HCT116 (cell line): ENCODE measurements at regions not wholly inside any gene's neighbourhood (a gene's known extent, or its start where the extent isn't known, plus 50 kb on each side); places are given as distances from the start of the nearest gene placed in this dataset.

Experiments
- ATAC-seq: fragments of 200-7000 bp; cut with Tn5 transposase; 2 replicates; pipeline ENCODE4 v1.9.1; 2020; ENCODE audit warnings: mild to moderate bottlenecking, moderate library complexity
- BruUV-seq: library from RNA; stranded (reverse); fragments of 400-500 nt; replicated peaks from 2 replicates; lab custom pipeline; 2021; lab: Mats Ljungman, UMichigan
- CTCF ChIA-PET: fragments of 300-600 bp; sonication (Branson Sonifier 250); formaldehyde crosslinking; loops from one replicate; lab custom pipeline; 2021; ENCODE audit warnings: antibody characterized with exemption; lab: Charles Lee
- POLR2A ChIA-PET: fragments of 300-600, 350-600 bp; sonication (Branson Sonifier 250); formaldehyde crosslinking; loops from one replicate; lab custom pipeline; 2021; ENCODE audit warnings: antibody characterized with exemption; lab: Charles Lee
- RAD21 ChIA-PET, 2 experiments: fragments of 300-600 bp; sonication (Branson Sonifier 250); formaldehyde crosslinking; loops; one replicate each; lab custom pipeline; 2023; ENCODE audit warnings: low total read pairs in 2 of 2; ENCODE audit not compliant: uncharacterized antibody in 2 of 2, unreplicated experiment in 2 of 2, low non-redundant PET in 1 of 2; lab: Charles Lee
- DNase-seq: peaks from one replicate; pipeline ENCODE4 v3.0.0-alpha.2; 2010; ENCODE audit warnings: low read depth, low spot score
- H2AFZ ChIP-seq: fragments of 200-600 bp; shearing (Covaris generic), sonication (generic); 2 replicates; pipeline ENCODE4 v1.6.1; 2017; ENCODE audit warnings: low read depth, mixed run types, mixed read lengths, antibody characterized with exemption, low read length; ENCODE audit not compliant: poor library complexity, severe bottlenecking
- H3K27ac ChIP-seq: 2 replicates; pipeline ENCODE4 v1.5.1; 2012; ENCODE audit warnings: low read depth, low read length
- H3K27me3 ChIP-seq: fragments of 200-600 bp; sonication (generic); 2 replicates; pipeline ENCODE4 v1.6.1; 2016; ENCODE audit warnings: mixed run types, low read length, mixed read lengths; ENCODE audit not compliant: insufficient read depth
- H3K36me3 ChIP-seq, 2 experiments: fragments of 200-500 bp in 1 of 2; fragments of 200-600 bp in 1 of 2; sonication (Bioruptor generic) in 1 of 2; sonication (generic) in 1 of 2; 2 replicates each; pipeline versions ENCODE4 v1.5.1 to v1.6.1; 2014 to 2016; ENCODE audit warnings: low read length in 2 of 2, inconsistent platforms in 1 of 2, mixed read lengths in 1 of 2, mixed run types in 1 of 2; ENCODE audit not compliant: insufficient read depth in 2 of 2, control insufficient read depth in 1 of 2
- H3K4me1 ChIP-seq, 2 experiments: fragments of 200-600 bp in 1 of 2; sonication (generic) in 1 of 2; 2 replicates each; pipeline versions ENCODE4 v1.5.1 to v1.6.1; 2012 to 2017; ENCODE audit warnings: low read length in 2 of 2, inconsistent platforms in 1 of 2, mild to moderate bottlenecking in 1 of 2, mixed read lengths in 1 of 2, mixed run types in 1 of 2, moderate library complexity in 1 of 2; ENCODE audit not compliant: insufficient read depth in 2 of 2, control insufficient read depth in 1 of 2
- H3K4me2 ChIP-seq: fragments of 200-600 bp; sonication (generic); 2 replicates; pipeline ENCODE4 v1.6.1; 2017; ENCODE audit warnings: mixed run types, low read length, mixed read lengths
- H3K4me3 ChIP-seq, 2 experiments: fragments of 200-600 bp in 1 of 2; sonication (generic) in 1 of 2; replicated peaks in 1 of 2; 2 replicates each; pipeline ENCODE4 v1.5.1; 2011 to 2016; ENCODE audit warnings: low read length in 2 of 2, control low read depth in 1 of 2, low read depth in 1 of 2, mild to moderate bottlenecking in 1 of 2, mixed read lengths in 1 of 2, mixed run types in 1 of 2
- H3K79me2 ChIP-seq: fragments of 200-600 bp; sonication (generic); 2 replicates; pipeline ENCODE4 v1.6.1; 2017; ENCODE audit warnings: mild to moderate bottlenecking, mixed run types, low read length, moderate library complexity, mixed read lengths; ENCODE audit not compliant: insufficient read depth
- H3K9ac ChIP-seq: fragments of 200-600 bp; sonication (generic); 2 replicates; pipeline ENCODE4 v1.6.1; 2016; ENCODE audit warnings: low read length, mixed read lengths
- H3K9me2 ChIP-seq: fragments of 200-600 bp; sonication (generic), shearing (Covaris generic); 2 replicates; pipeline ENCODE4 v1.6.1; 2017; ENCODE audit warnings: mixed run types, mild to moderate bottlenecking, moderate library complexity; ENCODE audit not compliant: insufficient read depth
- H3K9me3 ChIP-seq, 2 experiments: fragments of 200-500 bp in 1 of 2; fragments of 200-600 bp in 1 of 2; sonication (Bioruptor generic) in 1 of 2; sonication (generic) in 1 of 2; 2 replicates each; pipeline ENCODE4 v1.6.1; 2014 to 2017; ENCODE audit warnings: low read length in 2 of 2, mixed read lengths in 2 of 2, inconsistent platforms in 1 of 2, low read depth in 1 of 2, mild to moderate bottlenecking in 1 of 2, mixed run types in 1 of 2, moderate library complexity in 1 of 2; ENCODE audit not compliant: control insufficient read depth in 1 of 2, insufficient read depth in 1 of 2
- H4K20me1 ChIP-seq: fragments of 200-600 bp; sonication (generic), shearing (Covaris generic); 2 replicates; pipeline ENCODE4 v1.6.1; 2017; ENCODE audit warnings: mixed run types, mild to moderate bottlenecking, moderate library complexity; ENCODE audit not compliant: insufficient read depth
- POLR2AphosphoS5 ChIP-seq: IDR thresholded peaks from 2 replicates; pipeline ENCODE4 v1.6.1; 2011; ENCODE audit warnings: mild to moderate bottlenecking, low read depth, low read length, moderate library complexity
- RAD21 ChIP-seq: IDR thresholded peaks from 2 replicates; pipeline ENCODE4 v1.6.1; 2012; ENCODE audit warnings: low read depth, mild to moderate bottlenecking
- SRF ChIP-seq: IDR thresholded peaks from 2 replicates; pipeline ENCODE4 v1.6.1; 2012; ENCODE audit warnings: low read depth
- YY1 ChIP-seq: IDR thresholded peaks from 2 replicates; pipeline ENCODE4 v1.6.1; 2011; ENCODE audit warnings: low read length, low read depth, moderate library complexity, mild to moderate bottlenecking; ENCODE audit not compliant: insufficient replicate concordance; ENCODE audit errors: extremely low read depth
- ZNF274 ChIP-seq: fragments of 200-500 bp; sonication (Bioruptor generic); IDR thresholded peaks from 2 replicates; pipeline ENCODE4 v1.6.1; 2014; ENCODE audit warnings: mild to moderate bottlenecking, low read depth, low read length, inconsistent platforms
- intact Hi-C: fragments of 100-400 bp; cut with micrococcal nuclease; formaldehyde crosslinking; loops from 2 replicates; pipeline ENCODE4 v1.10.0; 2022
- TF ChIP-seq, protein P1 (sequence below): IDR thresholded peaks from 2 replicates; pipeline ENCODE4 v1.6.1; 2012
- TF ChIP-seq, protein P2 (sequence below): IDR thresholded peaks from 2 replicates; pipeline ENCODE4 v1.6.1; 2012; ENCODE audit warnings: low read depth
- TF ChIP-seq, protein P3 (sequence below), 3 experiments: fragments of 200-600 bp in 1 of 3; sonication (generic) in 1 of 3; IDR thresholded peaks in 2 of 3; conservative IDR thresholded peaks in 1 of 3; 2 replicates each; pipeline ENCODE4 v1.5.1; 2012 to 2017; ENCODE audit warnings: low read depth in 2 of 3, low read length in 2 of 3, antibody characterized with exemption in 1 of 3, borderline replicate concordance in 1 of 3, control low read depth in 1 of 3, mild to moderate bottlenecking in 1 of 3, mixed read lengths in 1 of 3, mixed run types in 1 of 3, moderate library complexity in 1 of 3; ENCODE audit not compliant: insufficient read depth in 1 of 3

GRCh38 chr9:85136507-85136906, 467.0 kb downstream of the NTRK2 start:
- Histone ChIP-seq H3K4me2 (no peak overlapping the region), H3K4me3 (no peak overlapping the region), H2AFZ (no peak overlapping the region), H3K36me3 (no peaks in the 10 kb centered on the region), H3K27me3 (peaks cover 17% of the 10 kb centered on the region), H3K4me1 (no peaks in the 10 kb centered on the region)
- intact Hi-C loops = no loop called here
- BruUV-seq = no TSS peak
- no peak for ATAC-seq
- TF ChIP-seq YY1 (no peak), SRF (no peak), RAD21 (no peak), ZNF274 (no peak), POLR2AphosphoS5 (no peak)
- TF ChIP-seq, protein P1, sequence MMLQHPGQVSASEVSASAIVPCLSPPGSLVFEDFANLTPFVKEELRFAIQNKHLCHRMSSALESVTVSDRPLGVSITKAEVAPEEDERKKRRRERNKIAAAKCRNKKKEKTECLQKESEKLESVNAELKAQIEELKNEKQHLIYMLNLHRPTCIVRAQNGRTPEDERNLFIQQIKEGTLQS = no peak
- TF ChIP-seq, protein P2, sequence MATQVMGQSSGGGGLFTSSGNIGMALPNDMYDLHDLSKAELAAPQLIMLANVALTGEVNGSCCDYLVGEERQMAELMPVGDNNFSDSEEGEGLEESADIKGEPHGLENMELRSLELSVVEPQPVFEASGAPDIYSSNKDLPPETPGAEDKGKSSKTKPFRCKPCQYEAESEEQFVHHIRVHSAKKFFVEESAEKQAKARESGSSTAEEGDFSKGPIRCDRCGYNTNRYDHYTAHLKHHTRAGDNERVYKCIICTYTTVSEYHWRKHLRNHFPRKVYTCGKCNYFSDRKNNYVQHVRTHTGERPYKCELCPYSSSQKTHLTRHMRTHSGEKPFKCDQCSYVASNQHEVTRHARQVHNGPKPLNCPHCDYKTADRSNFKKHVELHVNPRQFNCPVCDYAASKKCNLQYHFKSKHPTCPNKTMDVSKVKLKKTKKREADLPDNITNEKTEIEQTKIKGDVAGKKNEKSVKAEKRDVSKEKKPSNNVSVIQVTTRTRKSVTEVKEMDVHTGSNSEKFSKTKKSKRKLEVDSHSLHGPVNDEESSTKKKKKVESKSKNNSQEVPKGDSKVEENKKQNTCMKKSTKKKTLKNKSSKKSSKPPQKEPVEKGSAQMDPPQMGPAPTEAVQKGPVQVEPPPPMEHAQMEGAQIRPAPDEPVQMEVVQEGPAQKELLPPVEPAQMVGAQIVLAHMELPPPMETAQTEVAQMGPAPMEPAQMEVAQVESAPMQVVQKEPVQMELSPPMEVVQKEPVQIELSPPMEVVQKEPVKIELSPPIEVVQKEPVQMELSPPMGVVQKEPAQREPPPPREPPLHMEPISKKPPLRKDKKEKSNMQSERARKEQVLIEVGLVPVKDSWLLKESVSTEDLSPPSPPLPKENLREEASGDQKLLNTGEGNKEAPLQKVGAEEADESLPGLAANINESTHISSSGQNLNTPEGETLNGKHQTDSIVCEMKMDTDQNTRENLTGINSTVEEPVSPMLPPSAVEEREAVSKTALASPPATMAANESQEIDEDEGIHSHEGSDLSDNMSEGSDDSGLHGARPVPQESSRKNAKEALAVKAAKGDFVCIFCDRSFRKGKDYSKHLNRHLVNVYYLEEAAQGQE = no peak
- TF ChIP-seq, protein P3, sequence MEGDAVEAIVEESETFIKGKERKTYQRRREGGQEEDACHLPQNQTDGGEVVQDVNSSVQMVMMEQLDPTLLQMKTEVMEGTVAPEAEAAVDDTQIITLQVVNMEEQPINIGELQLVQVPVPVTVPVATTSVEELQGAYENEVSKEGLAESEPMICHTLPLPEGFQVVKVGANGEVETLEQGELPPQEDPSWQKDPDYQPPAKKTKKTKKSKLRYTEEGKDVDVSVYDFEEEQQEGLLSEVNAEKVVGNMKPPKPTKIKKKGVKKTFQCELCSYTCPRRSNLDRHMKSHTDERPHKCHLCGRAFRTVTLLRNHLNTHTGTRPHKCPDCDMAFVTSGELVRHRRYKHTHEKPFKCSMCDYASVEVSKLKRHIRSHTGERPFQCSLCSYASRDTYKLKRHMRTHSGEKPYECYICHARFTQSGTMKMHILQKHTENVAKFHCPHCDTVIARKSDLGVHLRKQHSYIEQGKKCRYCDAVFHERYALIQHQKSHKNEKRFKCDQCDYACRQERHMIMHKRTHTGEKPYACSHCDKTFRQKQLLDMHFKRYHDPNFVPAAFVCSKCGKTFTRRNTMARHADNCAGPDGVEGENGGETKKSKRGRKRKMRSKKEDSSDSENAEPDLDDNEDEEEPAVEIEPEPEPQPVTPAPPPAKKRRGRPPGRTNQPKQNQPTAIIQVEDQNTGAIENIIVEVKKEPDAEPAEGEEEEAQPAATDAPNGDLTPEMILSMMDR (IDR thresholded peaks at IDR 0.05 in 2 of 3, conservative IDR thresholded peaks at IDR 0.05 in 1 of 3; ENCODE audit: borderline replicate concordance in 1 of 3, insufficient read depth in 1 of 3, low read depth in 2 of 3, low read length in 2 of 3) = no peak
- TF ChIP-seq, all 23 proteins: peak for 0
- Histone ChIP-seq H3K9me3 (no peaks in the 10 kb centered on the region), H3K9ac (no peak overlapping the region), H3K27ac (no peak overlapping the region), H3K9me2 (no peaks in the 10 kb centered on the region), H3K79me2 (no peaks in the 10 kb centered on the region), H4K20me1 (no peaks in the 10 kb centered on the region)
- no peak for DNase-seq
- CTCF ChIA-PET = no interaction called here
- RAD21 ChIA-PET = no interaction called here
- POLR2A ChIA-PET = no interaction called here
